ENCODE measurements at regions not wholly inside any gene's neighbourhood (a gene's known extent, or its start where the extent isn't known, plus 50 kb on each side); places are given as distances from the start of the nearest gene placed in this dataset.

DNA sequence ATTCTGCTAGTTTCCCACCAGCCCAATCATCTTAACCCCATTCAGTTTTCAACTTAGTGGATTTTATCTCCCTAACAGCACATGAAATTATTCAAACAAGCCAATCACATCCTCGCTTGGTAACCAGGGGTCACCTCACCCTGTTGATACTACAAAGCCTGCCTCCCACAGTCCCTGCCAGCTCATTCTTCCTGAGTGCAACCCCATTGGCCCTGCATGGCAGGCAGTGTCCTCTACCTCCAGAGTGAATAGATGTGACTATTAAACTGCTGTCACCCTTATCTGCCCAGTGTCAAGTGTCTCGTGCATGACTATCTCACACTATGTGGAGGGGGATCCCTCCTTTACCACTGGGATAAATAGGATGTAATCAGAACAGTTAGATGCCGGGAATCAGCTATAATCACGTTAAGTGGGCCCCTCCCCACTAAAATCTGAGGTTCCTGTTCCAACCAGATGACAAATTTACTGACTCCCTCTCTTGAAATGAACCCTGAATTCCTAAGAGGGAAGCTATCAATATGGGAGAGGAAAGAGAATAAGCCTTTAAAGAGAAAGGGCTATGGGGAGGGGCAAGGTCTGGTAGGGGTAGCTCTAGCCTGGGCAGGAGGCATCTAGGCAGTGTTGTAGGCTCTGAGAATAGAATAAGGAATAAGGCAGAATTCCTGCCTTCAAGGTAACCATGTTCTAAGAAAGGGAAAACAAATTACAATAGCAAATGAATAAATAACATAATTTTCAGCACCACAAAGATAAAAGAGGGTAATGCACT lies 155.9 kb downstream of the SLC30A10 start:
- Histone ChIP-seq H3K9me3 (ENCODE audit: control insufficient read depth, low read length) (no peaks in the 10 kb centered on the region), H3K27ac (ENCODE audit: low read length) (peak overlapping the region; percentile 31), H3K4me1 (ENCODE audit: control insufficient read depth, insufficient read depth, low read length) (no peaks in the 10 kb centered on the region), H3K27me3 (ENCODE audit: control insufficient read depth, insufficient read depth) (no peaks in the 10 kb centered on the region), H3K4me3 (ENCODE audit: low read length) (no peak overlapping the region)
- DNase-seq (peak; percentile 35 to 72 (median 57)), ATAC-seq (peak; percentile 96 to 97)
- intact Hi-C loops (cut with DNase I) = no loop called here
- 49% methylated on average over 4 of the region's 4 CpGs for WGBS

DNA sequence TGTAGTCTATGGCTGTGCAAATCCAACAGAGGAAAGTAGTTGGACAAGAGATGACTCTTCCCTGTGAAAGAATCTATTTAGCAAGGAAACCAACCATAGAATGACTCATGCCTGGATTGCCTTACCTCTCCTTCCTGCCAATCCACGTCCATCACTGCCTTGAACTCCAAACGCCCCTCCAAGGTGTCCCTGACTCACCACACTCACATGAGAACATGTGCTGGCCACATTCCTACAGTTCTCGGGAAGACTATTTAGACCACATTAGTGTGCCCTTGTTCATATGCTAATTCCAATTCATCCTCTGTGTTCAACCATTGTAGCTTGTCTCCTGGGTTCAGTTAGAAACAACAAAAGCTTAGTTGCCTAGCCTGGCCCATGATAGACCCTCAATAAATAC lies 157.3 kb downstream of the SLC30A10 start:
- Histone ChIP-seq H3K4me3 (ENCODE audit: low read length) (no peak overlapping the region), H3K27me3 (ENCODE audit: control insufficient read depth, insufficient read depth) (no peaks in the 10 kb centered on the region), H3K4me1 (ENCODE audit: control insufficient read depth, insufficient read depth, low read length) (no peaks in the 10 kb centered on the region), H3K27ac (ENCODE audit: low read length) (no peak overlapping the region), H3K9me3 (ENCODE audit: control insufficient read depth, low read length) (no peaks in the 10 kb centered on the region)
- DNase-seq (no peak), ATAC-seq (peak; percentile 45 to 63)
- intact Hi-C loops (cut with DNase I) = no loop called here
- WGBS = 53% methylated on average over 3 of the region's 3 CpGs

- no peak overlapping the region for H3K4me3 ChIP-seq (ENCODE audit: low read length)
- WGBS = 86% methylated on average over 2 of the region's 2 CpGs
- no peaks in the 10 kb centered on the region for H3K9me3 ChIP-seq (ENCODE audit: control insufficient read depth, low read length)
- intact Hi-C loops (cut with DNase I) = no loop called here
- H3K27me3 ChIP-seq (ENCODE audit: control insufficient read depth, insufficient read depth) = no peaks in the 10 kb centered on the region
- ATAC-seq = no peak
- no peaks in the 10 kb centered on the region for H3K4me1 ChIP-seq (ENCODE audit: control insufficient read depth, insufficient read depth, low read length)
- H3K27ac ChIP-seq (ENCODE audit: low read length) = no peak overlapping the region
- DNase-seq = no peak
Observed at GRCh38 chr1:219763321-219763720, 150.4 kb upstream of the ZC3H11B start.

DNA sequence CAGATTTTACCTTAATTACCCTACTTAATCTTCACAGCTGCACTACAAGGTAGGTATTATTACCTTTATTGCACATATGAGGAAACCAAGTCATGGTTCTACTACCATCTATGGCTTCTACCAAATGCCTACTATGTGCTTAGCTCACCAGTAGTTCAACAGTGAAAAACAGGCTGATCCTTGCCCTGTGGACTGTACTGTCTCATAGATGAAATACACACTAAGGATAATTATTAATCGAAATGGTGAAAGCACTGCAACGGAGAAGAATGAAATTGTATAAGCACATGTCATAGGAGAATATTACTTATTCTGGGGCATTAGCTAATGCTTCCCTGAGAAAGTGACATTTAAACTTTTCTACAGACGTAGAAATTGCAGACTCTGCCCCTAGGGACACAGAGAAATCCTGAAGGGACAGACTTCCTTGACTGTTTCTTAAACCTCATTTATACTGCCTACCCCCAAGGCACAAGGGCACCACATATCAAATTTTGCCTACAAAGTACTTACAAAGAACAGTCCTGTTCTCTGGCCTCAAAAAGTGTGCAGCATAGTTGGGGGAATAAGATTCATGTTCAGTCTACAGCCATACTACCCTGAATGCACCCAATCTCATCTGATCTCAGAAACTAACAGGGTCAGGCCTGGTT lies 148.4 kb upstream of the ZC3H11B start:
- DNase-seq = no peak
- H3K4me3 ChIP-seq (ENCODE audit: low read length) = no peak overlapping the region
- no peaks in the 10 kb centered on the region for H3K27me3 ChIP-seq (ENCODE audit: control insufficient read depth, insufficient read depth)
- H3K27ac ChIP-seq (ENCODE audit: low read length) = no peak overlapping the region
- H3K9me3 ChIP-seq (ENCODE audit: control insufficient read depth, low read length) = no peaks in the 10 kb centered on the region
- WGBS = 75% methylated on average over 3 of the region's 3 CpGs
- no peak for ATAC-seq
- H3K4me1 ChIP-seq (ENCODE audit: control insufficient read depth, insufficient read depth, low read length) = no peaks in the 10 kb centered on the region
- intact Hi-C loops (cut with DNase I) = no loop called here

DNA sequence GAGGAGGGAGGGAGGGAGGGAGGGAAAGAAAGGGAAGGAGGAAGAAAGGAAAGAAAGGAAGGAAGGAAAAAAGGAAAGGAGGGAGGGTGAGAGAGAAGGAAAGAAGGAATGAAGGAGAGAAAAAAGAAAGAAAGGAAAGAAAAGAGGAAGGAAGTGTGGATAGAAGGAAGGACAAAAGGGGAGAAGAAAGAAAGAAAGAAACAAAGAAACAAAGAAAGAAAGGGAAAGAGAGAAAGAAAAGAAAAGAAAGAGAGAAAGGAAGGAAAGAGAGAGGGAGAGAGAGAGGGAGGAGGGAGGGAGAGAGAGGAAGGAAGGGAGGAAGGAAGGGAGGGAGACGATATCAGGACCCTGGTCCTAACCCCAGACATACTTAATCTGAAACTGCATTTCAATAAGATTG lies 146.2 kb upstream of the ZC3H11B start:
- intact Hi-C loops (cut with DNase I) = no loop called here
- no peak for DNase-seq
- Histone ChIP-seq H3K4me3 (ENCODE audit: low read length) (no peak overlapping the region), H3K4me1 (ENCODE audit: control insufficient read depth, insufficient read depth, low read length) (no peaks in the 10 kb centered on the region), H3K27ac (ENCODE audit: low read length) (no peak overlapping the region), H3K27me3 (ENCODE audit: control insufficient read depth, insufficient read depth) (no peaks in the 10 kb centered on the region), H3K9me3 (ENCODE audit: control insufficient read depth, low read length) (no peaks in the 10 kb centered on the region)
- WGBS = 34% methylated on average over 1 of the region's 1 CpG
- no peak for ATAC-seq

DNA sequence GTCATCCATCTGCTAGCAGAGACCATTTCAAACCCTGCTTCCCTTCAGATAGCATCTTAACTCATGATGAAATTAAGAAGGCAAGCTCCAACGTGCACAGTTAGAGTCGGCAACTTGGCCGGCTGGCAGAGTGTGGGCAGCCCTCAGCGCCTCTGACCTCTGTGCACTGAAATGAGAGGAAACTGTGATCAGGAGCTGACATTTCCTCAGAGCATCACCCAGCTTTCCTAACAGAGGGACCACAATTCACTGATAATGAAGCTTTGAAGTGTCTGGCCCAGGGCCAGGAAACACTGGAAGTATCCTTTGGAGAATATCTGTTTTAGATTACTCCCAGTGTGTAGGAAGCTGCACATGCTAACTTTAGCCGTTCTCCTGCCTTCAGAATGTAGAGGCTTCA lies 145.0 kb upstream of the ZC3H11B start:
- peak; percentile 60 to 76 (median 63) for DNase-seq
- intact Hi-C loops (cut with DNase I) = no loop called here
- peak; percentile 77 to 91 for ATAC-seq
- H3K4me3 ChIP-seq (ENCODE audit: low read length) = no peak overlapping the region
- H3K27ac ChIP-seq (ENCODE audit: low read length) = no peak overlapping the region
- 14% methylated on average over 5 of the region's 5 CpGs for WGBS
- H3K9me3 ChIP-seq (ENCODE audit: control insufficient read depth, low read length) = peaks cover 1% of the 10 kb centered on the region
- no peaks in the 10 kb centered on the region for H3K27me3 ChIP-seq (ENCODE audit: control insufficient read depth, insufficient read depth)
- H3K4me1 ChIP-seq (ENCODE audit: control insufficient read depth, insufficient read depth, low read length) = peaks cover 3% of the 10 kb centered on the region

DNA sequence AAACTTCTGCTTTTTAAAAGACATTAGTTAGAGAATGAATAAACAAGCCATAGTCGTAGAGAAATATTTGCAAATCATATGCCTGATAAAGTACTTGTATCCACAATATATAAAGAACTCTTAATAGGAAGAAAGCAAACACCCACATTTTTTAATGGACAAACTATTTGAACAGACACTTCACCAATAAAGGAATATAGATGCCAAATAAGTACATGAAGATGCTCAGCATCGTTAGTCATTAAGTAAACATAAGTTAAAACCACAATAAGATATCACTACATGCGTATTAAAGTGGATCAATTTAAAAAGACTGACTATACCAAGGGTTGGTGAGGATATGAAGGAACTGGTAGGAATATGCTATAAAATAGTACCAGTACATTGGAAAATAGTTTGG lies 142.3 kb upstream of the ZC3H11B start:
- intact Hi-C loops (cut with DNase I) = no loop called here
- no peak for DNase-seq
- ATAC-seq = no peak
- H3K4me1 ChIP-seq (ENCODE audit: control insufficient read depth, insufficient read depth, low read length) = peaks cover 3% of the 10 kb centered on the region
- no peaks in the 10 kb centered on the region for H3K27me3 ChIP-seq (ENCODE audit: control insufficient read depth, insufficient read depth)
- no peak overlapping the region for H3K27ac ChIP-seq (ENCODE audit: low read length)
- H3K4me3 ChIP-seq (ENCODE audit: low read length) = no peak overlapping the region
- H3K9me3 ChIP-seq (ENCODE audit: control insufficient read depth, low read length) = peaks cover 1% of the 10 kb centered on the region
- WGBS = 89% methylated on average over 3 of the region's 3 CpGs

GRCh38 chr1:219754767-219755166 lies 141.9 kb upstream of the ZC3H11B start:
- Histone ChIP-seq H3K4me3 (ENCODE audit: low read length) (no peak overlapping the region), H3K9me3 (ENCODE audit: control insufficient read depth, low read length) (peaks cover 1% of the 10 kb centered on the region), H3K4me1 (ENCODE audit: control insufficient read depth, insufficient read depth, low read length) (peaks cover 3% of the 10 kb centered on the region), H3K27me3 (ENCODE audit: control insufficient read depth, insufficient read depth) (no peaks in the 10 kb centered on the region), H3K27ac (ENCODE audit: low read length) (no peak overlapping the region)
- DNase-seq = no peak
- no peak for ATAC-seq
- intact Hi-C loops (cut with DNase I) = no loop called here
- WGBS = 67% methylated on average over 2 of the region's 2 CpGs

DNA sequence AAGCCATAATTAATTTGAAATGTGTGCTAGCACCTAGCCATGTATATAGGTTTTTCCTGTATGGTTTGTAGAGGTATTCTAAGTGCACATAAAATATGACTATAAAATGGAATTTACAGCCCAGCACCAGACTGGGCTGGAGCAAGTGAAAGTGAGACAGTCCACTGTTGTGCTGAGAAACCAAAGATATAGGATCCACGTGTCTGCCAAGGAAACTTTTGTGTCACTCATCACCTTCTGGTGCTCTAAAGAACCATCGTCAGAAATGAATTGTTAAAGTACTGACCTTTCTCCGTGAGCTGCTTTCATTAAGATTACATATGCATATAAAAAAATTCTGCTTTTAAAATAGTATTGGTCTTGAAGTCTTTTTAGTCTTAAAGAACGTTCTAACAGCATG lies 141.0 kb upstream of the ZC3H11B start:
- peaks cover 1% of the 10 kb centered on the region for H3K9me3 ChIP-seq (ENCODE audit: control insufficient read depth, low read length)
- peaks cover 3% of the 10 kb centered on the region for H3K4me1 ChIP-seq (ENCODE audit: control insufficient read depth, insufficient read depth, low read length)
- 32% methylated on average over 4 of the region's 4 CpGs for WGBS
- no peak overlapping the region for H3K27ac ChIP-seq (ENCODE audit: low read length)
- no peaks in the 10 kb centered on the region for H3K27me3 ChIP-seq (ENCODE audit: control insufficient read depth, insufficient read depth)
- no peak for DNase-seq
- intact Hi-C loops (cut with DNase I) = no loop called here
- ATAC-seq = peak; percentile 66 to 82
- H3K4me3 ChIP-seq (ENCODE audit: low read length) = no peak overlapping the region

- no peak overlapping the region for H3K27ac ChIP-seq (ENCODE audit: low read length)
- no peaks in the 10 kb centered on the region for H3K27me3 ChIP-seq (ENCODE audit: control insufficient read depth, insufficient read depth)
- ATAC-seq = peak; percentile 33 to 44
- no peak overlapping the region for H3K4me3 ChIP-seq (ENCODE audit: low read length)
- WGBS = 0% methylated on average over 1 of the region's 1 CpG
- DNase-seq = no peak
- H3K9me3 ChIP-seq (ENCODE audit: control insufficient read depth, low read length) = peaks cover 1% of the 10 kb centered on the region
- peaks cover 3% of the 10 kb centered on the region for H3K4me1 ChIP-seq (ENCODE audit: control insufficient read depth, insufficient read depth, low read length)
- intact Hi-C loops (cut with DNase I) = no loop called here
Observed at GRCh38 chr1:219752645-219753044, 139.7 kb upstream of the ZC3H11B start.

- H3K4me1 ChIP-seq (ENCODE audit: control insufficient read depth, insufficient read depth, low read length) = peaks cover 3% of the 10 kb centered on the region
- intact Hi-C loops (cut with DNase I) = no loop called here
- ATAC-seq (no peak), DNase-seq (no peak)
- no peak overlapping the region for H3K4me3 ChIP-seq (ENCODE audit: low read length)
- H3K27me3 ChIP-seq (ENCODE audit: control insufficient read depth, insufficient read depth) = no peaks in the 10 kb centered on the region
- H3K9me3 ChIP-seq (ENCODE audit: control insufficient read depth, low read length) = peaks cover 1% of the 10 kb centered on the region
- H3K27ac ChIP-seq (ENCODE audit: low read length) = no peak overlapping the region
Observed at GRCh38 chr1:219751870-219752507, 139.1 kb upstream of the ZC3H11B start.
